SK-N-MC (cell line): ENCODE measurements at regions not wholly inside any gene's neighbourhood (a gene's known extent, or its start where the extent isn't known, plus 50 kb on each side); places are given as distances from the start of the nearest gene placed in this dataset.

ENCODE experiments used
- EZH2 ChIP-seq: fragments of 200-600 bp; sonication (generic); IDR thresholded peaks from one replicate; pipeline ENCODE4 v1.6.1; 2017; ENCODE audit warnings: antibody characterized with exemption
- FOXP2 ChIP-seq: optimal IDR thresholded peaks from 2 replicates; pipeline ENCODE3; 2011; ENCODE audit warnings: mild to moderate bottlenecking, moderate library complexity; ENCODE audit not compliant: insufficient read depth; ENCODE audit errors: extremely low read length, control extremely low read depth
- POLR2AphosphoS5 ChIP-seq: IDR thresholded peaks from 2 replicates; pipeline ENCODE4 v1.6.1; 2012; ENCODE audit warnings: mild to moderate bottlenecking, low read depth, low read length, borderline replicate concordance

DNA sequence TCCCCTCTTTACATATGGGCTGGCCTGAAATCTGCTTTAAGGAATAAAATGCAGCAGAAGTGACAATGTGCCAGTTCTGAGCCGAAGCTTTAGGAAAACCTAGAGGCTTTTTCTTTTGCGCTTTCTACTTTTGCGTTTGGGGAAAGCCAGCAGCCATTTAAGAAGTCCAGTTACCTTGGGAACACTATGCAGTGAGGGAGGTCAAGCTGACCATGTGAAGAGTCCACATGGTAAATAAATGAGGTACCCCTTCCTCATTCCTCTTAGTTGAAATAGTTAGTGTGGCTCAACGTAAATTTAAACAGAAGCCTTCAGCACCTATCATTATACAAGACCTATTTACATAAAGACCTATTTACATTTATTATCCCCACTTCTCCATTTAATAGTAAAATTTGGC, 78.5 kb downstream of the TFPI2 start:
- TF ChIP-seq POLR2AphosphoS5 (no peak), EZH2 (no peak), FOXP2 (no peak)
